Stomach (tissue), 8 donors: ENCODE measurements at regions not wholly inside any gene's neighbourhood (a gene's known extent, or its start where the extent isn't known, plus 50 kb on each side); places are given as distances from the start of the nearest gene placed in this dataset.

Source experiments
- DNase-seq, 2 donors: peaks; one replicate each; pipeline versions ENCODE4 v3.0.0 to v3.0.0-alpha.2; 2013 to 2019
- H3K27ac ChIP-seq, 5 donors: fragments of 200-600 bp in 4 of 5; sonication (generic) in 4 of 5; one replicate each; pipeline ENCODE4 v1.5.1; 2013 to 2019; ENCODE audit warnings: mild to moderate bottlenecking in 1 of 5, moderate library complexity in 1 of 5
- H3K27me3 ChIP-seq, 3 donors: fragments of 200-600 bp; sonication (generic); one replicate each; pipeline ENCODE4 v1.5.1; 2017 to 2019; ENCODE audit warnings: mixed run types in 1 of 3
- H3K36me3 ChIP-seq, 4 donors: fragments of 200-600 bp; sonication (generic); 1 replicate in 3 of 4; 2 replicates in 1 of 4; pipeline ENCODE4 v1.5.1; 2016 to 2019
- H3K4me1 ChIP-seq, 4 donors: fragments of 200-600 bp; sonication (generic); one replicate each; pipeline ENCODE4 v1.5.1; 2016 to 2019
- H3K4me3 ChIP-seq, 4 donors: fragments of 200-600 bp; sonication (generic) in 3 of 4; one replicate each; pipeline ENCODE4 v1.5.1; 2016 to 2019; ENCODE audit warnings: mild to moderate bottlenecking in 1 of 4
- H3K9me3 ChIP-seq, 4 donors: fragments of 200-600 bp; sonication (generic); one replicate each; pipeline ENCODE4 v1.5.1; 2016 to 2019
- EP300 ChIP-seq: sonication (generic); formaldehyde crosslinking; IDR thresholded peaks from one replicate; pipeline ENCODE4 v1.6.1; 2017; ENCODE audit warnings: antibody characterized with exemption
- POLR2A ChIP-seq, 4 donors: fragments of 450-650 bp; IDR thresholded peaks; one replicate each; pipeline ENCODE4 v1.6.1; 2016; ENCODE audit warnings: antibody characterized with exemption in 4 of 4, control low read depth in 2 of 4, mild to moderate bottlenecking in 1 of 4, moderate library complexity in 1 of 4
- POLR2AphosphoS5 ChIP-seq, 3 donors: sonication (generic); formaldehyde crosslinking; IDR thresholded peaks; one replicate each; pipeline ENCODE4 v1.6.1; 2016; ENCODE audit warnings: antibody characterized with exemption in 3 of 3
- WGBS, 5 donors: extraction: QIAGEN DNeasy Blood & Tissue Kit in 3 of 5; methylation state at CpG; one replicate each; pipeline versions ENCODE4 v1.1.5 to v1.1.7; 2013 to 2018; 5-methylcytosine and 5-hydroxymethylcytosine counted together
- intact Hi-C: fragments of 100-400 bp; cut with DNase I; formaldehyde crosslinking; loops from one replicate; pipeline ENCODE4 v1.15.1; 2023; ENCODE audit warnings: low total_unique reads
- TF ChIP-seq, protein P1 (sequence below), 7 experiments: fragments of 450-650 bp in 4 of 7; fragments of 200-600 bp in 3 of 7; sonication (generic) in 3 of 7; IDR thresholded peaks; one replicate each; pipeline ENCODE4 v1.5.1; 2016 to 2019; ENCODE audit warnings: antibody characterized with exemption in 7 of 7, control low read depth in 2 of 7, mild to moderate bottlenecking in 1 of 7
- donor health status: healthy with polysubstance abuse.
- donor health status: Bipolar disorder and iron deficiency.
- donor health status: healthy.

DNA sequence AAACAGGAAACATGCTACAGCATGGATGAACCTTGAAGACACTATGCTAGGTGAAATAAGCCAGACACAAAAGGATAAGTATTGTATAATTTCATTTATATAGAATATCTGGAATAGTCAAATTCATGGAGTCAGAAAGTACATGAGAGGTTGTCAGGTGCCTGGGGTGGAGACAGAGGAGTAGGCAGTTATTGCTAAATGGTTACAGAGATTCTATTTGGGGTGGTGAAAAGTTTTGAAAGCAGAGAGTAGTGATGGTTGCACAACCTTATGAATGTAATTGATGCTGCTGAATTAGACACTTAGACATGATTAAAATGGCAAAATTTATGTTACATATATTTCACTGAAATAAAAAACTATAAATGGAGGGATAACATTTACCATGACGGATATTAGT is 197.4 kb downstream of the VAPA start:
- no peak for DNase-seq
- WGBS, 5 donors = 43 to 71% (median 58%) methylated on average over 1 of the region's 1 CpG
- TF ChIP-seq POLR2A (IDR thresholded peaks at IDR 0.05) (no peak), POLR2AphosphoS5 (IDR thresholded peaks at IDR 0.05) (no peak), EP300 (no peak)
- TF ChIP-seq, protein P1, sequence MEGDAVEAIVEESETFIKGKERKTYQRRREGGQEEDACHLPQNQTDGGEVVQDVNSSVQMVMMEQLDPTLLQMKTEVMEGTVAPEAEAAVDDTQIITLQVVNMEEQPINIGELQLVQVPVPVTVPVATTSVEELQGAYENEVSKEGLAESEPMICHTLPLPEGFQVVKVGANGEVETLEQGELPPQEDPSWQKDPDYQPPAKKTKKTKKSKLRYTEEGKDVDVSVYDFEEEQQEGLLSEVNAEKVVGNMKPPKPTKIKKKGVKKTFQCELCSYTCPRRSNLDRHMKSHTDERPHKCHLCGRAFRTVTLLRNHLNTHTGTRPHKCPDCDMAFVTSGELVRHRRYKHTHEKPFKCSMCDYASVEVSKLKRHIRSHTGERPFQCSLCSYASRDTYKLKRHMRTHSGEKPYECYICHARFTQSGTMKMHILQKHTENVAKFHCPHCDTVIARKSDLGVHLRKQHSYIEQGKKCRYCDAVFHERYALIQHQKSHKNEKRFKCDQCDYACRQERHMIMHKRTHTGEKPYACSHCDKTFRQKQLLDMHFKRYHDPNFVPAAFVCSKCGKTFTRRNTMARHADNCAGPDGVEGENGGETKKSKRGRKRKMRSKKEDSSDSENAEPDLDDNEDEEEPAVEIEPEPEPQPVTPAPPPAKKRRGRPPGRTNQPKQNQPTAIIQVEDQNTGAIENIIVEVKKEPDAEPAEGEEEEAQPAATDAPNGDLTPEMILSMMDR (IDR thresholded peaks at IDR 0.05) = no peak
- intact Hi-C loops = no loop called here
- H3K27ac ChIP-seq = no peak overlapping the region
- peaks cover 0 to 12% (median 7%) of the 10 kb centered on the region in 4 donors for H3K4me1 ChIP-seq
- no peaks in the 10 kb centered on the region for H3K27me3 ChIP-seq
- no peaks in the 10 kb centered on the region for H3K36me3 ChIP-seq
- no peaks in the 10 kb centered on the region for H3K9me3 ChIP-seq
- H3K4me3 ChIP-seq = no peak overlapping the region

DNA sequence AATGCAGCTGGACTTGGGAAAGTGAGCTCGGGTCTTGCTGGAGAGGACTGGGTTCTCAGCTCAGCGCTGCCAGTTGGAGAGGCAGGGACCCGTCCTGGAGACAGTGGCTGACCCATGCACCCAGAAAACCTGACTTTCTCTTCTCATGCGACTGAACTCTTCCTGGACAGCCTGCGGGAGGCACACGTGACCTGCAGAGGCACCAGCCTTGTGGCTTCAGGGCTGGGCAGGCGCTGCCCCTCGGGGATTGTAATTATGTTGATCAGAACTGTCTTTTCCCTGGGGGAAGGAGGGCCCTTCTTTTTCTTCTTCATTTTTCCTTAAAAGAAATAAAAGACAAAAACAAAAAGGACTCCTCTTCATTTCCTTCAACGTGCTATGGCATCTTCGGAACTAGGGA is 198.1 kb downstream of the VAPA start:
- Histone ChIP-seq H3K4me3 (no peak overlapping the region), H3K9me3 (no peaks in the 10 kb centered on the region), H3K27ac (no peak overlapping the region), H3K27me3 (no peaks in the 10 kb centered on the region), H3K4me1 (peaks cover 0 to 12% (median 7%) of the 10 kb centered on the region in 4 donors), H3K36me3 (no peaks in the 10 kb centered on the region)
- TF ChIP-seq POLR2A (IDR thresholded peaks at IDR 0.05) (no peak), EP300 (no peak), POLR2AphosphoS5 (IDR thresholded peaks at IDR 0.05) (no peak)
- TF ChIP-seq, protein P1 (IDR thresholded peaks at IDR 0.05) = no peak
- WGBS, 5 donors = 84 to 90% (median 89%) methylated on average over 8 to 10 of the region's 10 CpGs
- intact Hi-C loops = no loop called here
- DNase-seq = no peak

DNA sequence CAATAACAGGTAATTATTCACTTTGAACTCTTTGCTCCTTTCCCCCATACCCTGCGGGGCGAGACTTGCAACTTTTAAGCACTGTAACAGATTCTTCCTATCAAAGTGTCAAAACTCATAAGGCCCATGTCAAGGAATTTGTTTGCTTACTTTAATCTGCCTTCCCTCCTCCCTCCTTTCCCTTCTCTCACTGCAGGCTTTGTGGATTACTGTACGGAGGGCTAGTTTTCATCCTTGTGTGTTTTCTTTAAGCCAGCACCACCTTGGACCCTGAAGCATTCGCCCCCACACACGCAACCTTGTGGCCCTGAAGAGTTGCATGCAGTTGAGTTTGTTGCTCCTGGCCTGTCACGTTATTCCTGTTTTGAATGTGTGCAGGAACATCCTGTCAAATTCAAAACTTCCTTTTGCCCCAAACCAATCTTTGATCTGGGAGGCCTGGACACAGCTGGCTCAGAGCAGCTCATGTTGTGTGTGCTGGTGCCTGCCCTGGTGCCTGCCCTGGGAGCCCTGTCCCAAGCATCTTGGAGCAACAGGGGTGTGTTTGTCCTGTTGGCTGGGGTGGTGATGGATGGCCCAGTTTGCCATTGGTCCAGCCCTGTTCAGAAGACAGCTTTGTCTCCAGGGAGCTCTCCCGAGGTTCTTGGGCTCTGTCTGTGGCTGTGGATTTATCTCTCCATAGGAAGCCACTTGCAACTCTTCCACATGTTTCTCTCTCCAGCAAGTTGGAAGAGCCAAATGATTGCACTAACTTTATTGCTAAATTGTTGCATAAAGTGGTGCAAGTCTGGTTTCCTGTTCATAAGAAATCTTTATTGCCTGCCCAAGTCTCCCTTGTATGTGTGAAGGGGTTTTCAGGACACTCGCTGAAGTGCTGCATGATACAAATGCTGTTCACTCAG is 199.6 kb downstream of the VAPA start:
- no peaks in the 10 kb centered on the region for H3K9me3 ChIP-seq
- intact Hi-C loops = no loop called here
- WGBS, 5 donors = 47 to 60% (median 51%) methylated on average over 8 of the region's 8 CpGs
- H3K4me1 ChIP-seq = peaks cover 0 to 12% (median 7%) of the 10 kb centered on the region in 4 donors
- H3K27ac ChIP-seq = peak overlapping the region in 1 of 5 donors; percentile 4
- no peaks in the 10 kb centered on the region for H3K36me3 ChIP-seq
- TF ChIP-seq EP300 (no peak), POLR2A (IDR thresholded peaks at IDR 0.05) (no peak), POLR2AphosphoS5 (IDR thresholded peaks at IDR 0.05) (peak in 1 of 3 donors; percentile 13)
- TF ChIP-seq, protein P1 (IDR thresholded peaks at IDR 0.05) = no peak
- DNase-seq = no peak
- H3K27me3 ChIP-seq = no peaks in the 10 kb centered on the region
- H3K4me3 ChIP-seq = no peak overlapping the region

DNA sequence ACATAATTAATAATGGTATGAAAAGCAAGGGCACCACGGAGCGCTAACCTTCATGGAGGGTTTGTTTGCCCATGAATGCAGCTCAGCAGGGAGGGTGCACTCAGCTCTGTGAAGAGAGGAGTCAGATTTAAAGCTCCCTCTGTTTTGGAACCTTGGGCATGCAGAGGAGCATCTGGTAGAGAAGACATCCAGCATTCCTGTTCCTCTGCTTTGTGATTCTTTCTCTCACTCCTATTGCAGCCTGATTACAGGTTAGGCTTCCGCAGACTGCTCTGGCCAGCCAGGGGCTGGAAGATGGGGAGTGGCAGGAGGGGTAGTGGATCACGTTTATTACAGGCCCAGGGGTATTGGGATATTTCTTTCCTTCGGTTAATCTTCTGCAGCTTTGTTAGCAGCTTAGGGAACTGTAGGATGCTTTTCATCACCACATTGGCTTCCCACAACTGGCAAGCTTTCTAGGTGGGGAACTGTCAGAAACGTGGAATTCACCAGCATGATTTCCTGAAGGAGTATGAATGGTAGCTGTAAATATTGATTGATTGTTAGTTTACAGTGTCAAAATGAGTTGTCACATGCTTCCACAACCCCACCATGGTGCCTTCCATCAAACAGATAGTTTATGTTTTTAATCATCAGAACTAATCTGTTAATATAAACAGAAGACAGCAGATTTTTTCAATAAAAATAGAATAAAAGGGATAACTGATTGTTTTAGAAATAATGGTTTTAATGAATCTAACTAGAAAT is 201.1 kb downstream of the VAPA start:
- no peak for TF ChIP-seq POLR2AphosphoS5 (IDR thresholded peaks at IDR 0.05)
- TF ChIP-seq EP300 = no peak
- TF ChIP-seq, protein P1 (IDR thresholded peaks at IDR 0.05) = no peak
- TF ChIP-seq POLR2A (IDR thresholded peaks at IDR 0.05) = no peak
- no peak overlapping the region for H3K4me3 ChIP-seq
- no peak for DNase-seq
- intact Hi-C loops = no loop called here
- no peaks in the 10 kb centered on the region for H3K27me3 ChIP-seq
- peaks cover 0 to 5% (median 2%) of the 10 kb centered on the region in 4 donors for H3K9me3 ChIP-seq
- H3K27ac ChIP-seq = no peak overlapping the region
- H3K4me1 ChIP-seq = peaks cover 0 to 12% (median 7%) of the 10 kb centered on the region in 4 donors
- 83 to 88% (median 85%) methylated on average over 6 of the region's 6 CpGs for WGBS, 5 donors
- H3K36me3 ChIP-seq = no peaks in the 10 kb centered on the region
